BE2C (cell line): ENCODE measurements at regions not wholly inside any gene's neighbourhood (a gene's known extent, or its start where the extent isn't known, plus 50 kb on each side); places are given as distances from the start of the nearest gene placed in this dataset.

ENCODE experiments used
- DNase-seq: peaks from one replicate; pipeline ENCODE4 v3.0.0-alpha.2; 2020
- H3K27me3 ChIP-seq: fragments of 250-450 bp; sonication (Bioruptor Pico); 2 replicates; pipeline ENCODE4 v1.5.1; 2020; ENCODE audit warnings: mild to moderate bottlenecking
- H3K36me3 ChIP-seq: fragments of 250-450 bp; sonication (Bioruptor Pico); 2 replicates; pipeline ENCODE4 v1.5.1; 2020; ENCODE audit warnings: mild to moderate bottlenecking
- H3K4me1 ChIP-seq: fragments of 250-450 bp; sonication (Bioruptor Pico); 2 replicates; pipeline ENCODE4 v1.5.1; 2020
- H3K4me3 ChIP-seq: 2 replicates; pipeline ENCODE4 v1.5.1; 2011; ENCODE audit warnings: low read depth, low read length
- H3K9me3 ChIP-seq: fragments of 250-450 bp; sonication (Bioruptor Pico); 2 replicates; pipeline ENCODE4 v1.5.1; 2020
- TF ChIP-seq, protein P1 (sequence below): IDR thresholded peaks from 2 replicates; pipeline ENCODE4 v1.5.1; 2012; ENCODE audit warnings: mild to moderate bottlenecking, low read depth, low read length

DNA sequence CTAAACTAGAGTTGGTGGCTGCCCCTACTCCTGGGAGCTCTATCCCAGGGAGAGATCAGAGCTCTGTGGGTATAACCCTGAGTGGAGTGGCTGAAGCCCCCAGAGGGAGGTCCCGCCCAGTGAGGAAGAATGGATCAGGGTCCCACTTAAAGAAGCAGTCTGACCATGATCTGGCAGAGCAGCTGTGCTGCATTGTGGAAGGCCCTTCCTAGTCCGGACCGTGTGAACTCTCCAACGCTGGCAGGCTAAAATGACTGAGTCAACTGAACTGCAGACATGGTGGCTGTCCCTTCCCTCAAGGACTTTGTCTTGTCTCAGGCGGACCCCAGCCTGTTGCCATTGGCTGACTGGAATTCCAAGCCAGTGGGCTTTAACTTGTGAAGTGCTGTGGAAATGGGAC is 494.2 kb downstream of the FAM181B start:
- no peak for DNase-seq
- TF ChIP-seq, protein P1, sequence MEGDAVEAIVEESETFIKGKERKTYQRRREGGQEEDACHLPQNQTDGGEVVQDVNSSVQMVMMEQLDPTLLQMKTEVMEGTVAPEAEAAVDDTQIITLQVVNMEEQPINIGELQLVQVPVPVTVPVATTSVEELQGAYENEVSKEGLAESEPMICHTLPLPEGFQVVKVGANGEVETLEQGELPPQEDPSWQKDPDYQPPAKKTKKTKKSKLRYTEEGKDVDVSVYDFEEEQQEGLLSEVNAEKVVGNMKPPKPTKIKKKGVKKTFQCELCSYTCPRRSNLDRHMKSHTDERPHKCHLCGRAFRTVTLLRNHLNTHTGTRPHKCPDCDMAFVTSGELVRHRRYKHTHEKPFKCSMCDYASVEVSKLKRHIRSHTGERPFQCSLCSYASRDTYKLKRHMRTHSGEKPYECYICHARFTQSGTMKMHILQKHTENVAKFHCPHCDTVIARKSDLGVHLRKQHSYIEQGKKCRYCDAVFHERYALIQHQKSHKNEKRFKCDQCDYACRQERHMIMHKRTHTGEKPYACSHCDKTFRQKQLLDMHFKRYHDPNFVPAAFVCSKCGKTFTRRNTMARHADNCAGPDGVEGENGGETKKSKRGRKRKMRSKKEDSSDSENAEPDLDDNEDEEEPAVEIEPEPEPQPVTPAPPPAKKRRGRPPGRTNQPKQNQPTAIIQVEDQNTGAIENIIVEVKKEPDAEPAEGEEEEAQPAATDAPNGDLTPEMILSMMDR: no peak
- no peaks in the 10 kb centered on the region for H3K4me1 ChIP-seq
- no peak overlapping the region for H3K4me3 ChIP-seq
- H3K9me3 ChIP-seq: no peaks in the 10 kb centered on the region
- H3K27me3 ChIP-seq: no peaks in the 10 kb centered on the region
- H3K36me3 ChIP-seq: no peaks in the 10 kb centered on the region

DNA sequence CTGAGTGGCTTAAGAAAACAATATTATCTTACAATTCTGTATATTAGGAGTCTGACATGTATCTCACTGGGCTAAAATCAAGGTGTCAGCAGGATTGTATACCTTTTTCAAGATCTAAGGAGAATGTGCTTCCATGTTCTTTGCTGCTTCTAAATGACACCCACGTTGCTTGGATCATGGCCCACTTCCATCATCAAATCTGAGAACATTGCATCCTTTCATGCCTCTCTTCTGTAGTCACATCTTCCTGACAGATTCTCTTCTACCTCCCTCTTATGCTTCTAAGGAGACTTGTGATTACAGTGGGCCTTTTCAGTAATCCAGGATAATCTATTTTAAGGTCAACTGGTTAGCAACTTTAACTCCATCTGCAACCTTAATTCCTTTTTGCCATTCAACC is 499.4 kb downstream of the FAM181B start:
- Histone ChIP-seq H3K36me3 (no peaks in the 10 kb centered on the region), H3K4me1 (no peaks in the 10 kb centered on the region), H3K27me3 (no peaks in the 10 kb centered on the region), H3K9me3 (no peaks in the 10 kb centered on the region), H3K4me3 (no peak overlapping the region)
- TF ChIP-seq, protein P1: no peak
- DNase-seq: no peak

DNA sequence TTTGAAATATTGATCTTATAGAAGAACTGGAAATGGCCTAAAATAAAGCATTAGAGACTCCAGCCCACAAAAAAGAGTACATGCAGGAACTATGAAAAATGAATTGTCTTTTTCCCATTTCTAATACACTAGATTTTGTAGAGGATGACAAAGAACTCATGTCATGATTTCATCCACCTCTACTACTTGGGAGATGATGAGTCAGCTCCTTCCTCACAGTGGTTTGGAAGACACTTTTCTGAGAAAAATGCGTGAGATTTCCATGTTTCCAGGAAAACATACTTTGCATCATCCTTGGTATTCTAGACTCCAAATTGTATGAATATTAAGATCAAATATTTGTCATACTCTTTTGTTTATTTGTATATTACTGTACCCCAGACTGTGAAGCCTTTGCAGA is 500.5 kb downstream of the FAM181B start:
- Histone ChIP-seq H3K27me3 (no peaks in the 10 kb centered on the region), H3K4me1 (no peaks in the 10 kb centered on the region), H3K36me3 (no peaks in the 10 kb centered on the region), H3K4me3 (no peak overlapping the region), H3K9me3 (no peaks in the 10 kb centered on the region)
- no peak for DNase-seq
- TF ChIP-seq, protein P1: no peak

DNA sequence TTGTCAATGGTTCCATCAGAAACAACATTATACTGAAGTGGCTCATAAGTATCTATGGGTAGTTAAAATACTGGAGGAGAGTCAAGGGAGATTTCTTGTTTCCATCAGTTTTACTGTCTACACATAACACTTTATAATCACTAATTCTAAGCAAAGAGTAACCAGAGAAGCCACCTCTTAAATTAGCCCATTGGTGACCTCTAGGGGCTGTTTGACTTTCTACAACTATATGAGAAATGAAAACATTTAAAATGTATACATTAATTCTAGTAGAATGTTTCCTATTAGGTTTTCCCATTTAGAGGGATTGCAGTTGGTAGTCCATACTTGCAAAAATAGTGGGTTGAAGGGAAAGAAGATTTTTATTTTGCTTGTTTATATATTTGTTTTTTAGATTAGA is 504.3 kb downstream of the FAM181B start:
- H3K9me3 ChIP-seq: no peaks in the 10 kb centered on the region
- no peaks in the 10 kb centered on the region for H3K4me1 ChIP-seq
- H3K27me3 ChIP-seq: no peaks in the 10 kb centered on the region
- H3K36me3 ChIP-seq: no peaks in the 10 kb centered on the region
- no peak overlapping the region for H3K4me3 ChIP-seq
- TF ChIP-seq, protein P1: peak; percentile 45
- no peak for DNase-seq

DNA sequence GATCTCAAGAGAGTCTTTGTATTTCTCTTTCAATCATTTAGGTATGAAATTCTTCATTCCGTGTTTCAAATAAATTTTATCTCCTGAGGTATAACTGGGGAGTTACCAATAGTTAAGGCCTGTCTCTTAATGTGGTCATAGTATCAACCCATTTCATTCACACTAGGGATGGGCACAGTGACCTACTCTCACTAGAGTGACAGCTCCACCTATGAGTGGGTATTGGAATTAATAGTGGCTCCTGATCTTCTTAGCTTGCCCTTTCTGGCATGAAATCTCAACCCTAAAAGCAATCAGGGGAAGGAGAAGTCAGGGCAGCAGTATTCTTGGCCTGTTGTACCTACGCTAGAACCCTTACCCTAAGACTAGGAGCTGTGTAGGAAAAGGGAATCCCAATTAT is 507.7 kb downstream of the FAM181B start:
- H3K4me3 ChIP-seq: no peak overlapping the region
- H3K36me3 ChIP-seq: no peaks in the 10 kb centered on the region
- no peaks in the 10 kb centered on the region for H3K9me3 ChIP-seq
- no peak for DNase-seq
- H3K4me1 ChIP-seq: no peaks in the 10 kb centered on the region
- no peaks in the 10 kb centered on the region for H3K27me3 ChIP-seq
- TF ChIP-seq, protein P1: no peak

DNA sequence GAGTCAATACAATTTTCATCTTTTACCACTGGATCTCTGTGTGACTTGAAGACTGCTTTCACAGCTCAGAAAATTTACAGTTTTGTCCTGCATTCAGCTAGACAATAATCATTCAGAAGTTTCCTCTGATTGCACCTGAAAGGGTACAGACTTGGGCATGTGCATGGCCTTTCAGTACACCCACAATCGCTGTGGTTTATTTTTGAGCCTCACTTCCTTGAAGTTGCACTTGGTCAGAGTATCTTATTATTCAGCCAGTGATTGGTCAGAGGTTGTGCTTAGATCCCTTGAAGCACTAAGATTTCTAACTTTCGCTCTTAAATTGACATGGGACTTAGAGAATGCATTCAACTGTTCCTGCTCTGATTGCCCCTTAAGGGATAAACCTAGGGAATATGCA is 508.2 kb downstream of the FAM181B start:
- Histone ChIP-seq H3K9me3 (no peaks in the 10 kb centered on the region), H3K4me1 (no peaks in the 10 kb centered on the region), H3K36me3 (no peaks in the 10 kb centered on the region), H3K4me3 (no peak overlapping the region), H3K27me3 (no peaks in the 10 kb centered on the region)
- no peak for DNase-seq
- TF ChIP-seq, protein P1: no peak
